Fibroblast of lung (primary cell): ENCODE measurements at regions not wholly inside any gene's neighbourhood (a gene's known extent, or its start where the extent isn't known, plus 50 kb on each side); places are given as distances from the start of the nearest gene placed in this dataset.

Experiments
- DNase-seq, 2 donors: peaks; one replicate each; pipeline versions ENCODE4 v3.0.0 to v3.0.0-alpha.2; 2010; ENCODE audit warnings: low read depth in 2 of 2
- H2AFZ ChIP-seq: 2 replicates; pipeline ENCODE4 v1.5.1; 2012; ENCODE audit warnings: low read length, control low read depth, inconsistent platforms
- H3K27ac ChIP-seq: 2 replicates; pipeline ENCODE4 v1.5.1; 2011; ENCODE audit warnings: low read length, control low read depth; ENCODE audit not compliant: insufficient read depth
- H3K27me3 ChIP-seq: 2 replicates; pipeline ENCODE4 v1.5.1; 2011; ENCODE audit warnings: mild to moderate bottlenecking, low read length; ENCODE audit not compliant: control insufficient read depth, insufficient read depth
- H3K36me3 ChIP-seq: 2 replicates; pipeline ENCODE4 v1.5.1; 2011; ENCODE audit warnings: low read length; ENCODE audit not compliant: control insufficient read depth, insufficient read depth
- H3K4me1 ChIP-seq: 2 replicates; pipeline ENCODE4 v1.5.1; 2011; ENCODE audit warnings: low read length; ENCODE audit not compliant: control insufficient read depth, insufficient read depth; ENCODE audit errors: extremely low read depth
- H3K4me2 ChIP-seq: 2 replicates; pipeline ENCODE4 v1.5.1; 2011; ENCODE audit warnings: low read length, control low read depth; ENCODE audit not compliant: insufficient read depth; ENCODE audit errors: extremely low read depth
- H3K4me3 ChIP-seq, 4 experiments: fragments of 200-600 bp in 1 of 4; sonication (generic) in 1 of 4; replicated peaks in 1 of 4; 2 replicates each; pipeline ENCODE4 v1.5.1; 2011 to 2016; ENCODE audit warnings: low read length in 4 of 4, low read depth in 3 of 4, mild to moderate bottlenecking in 3 of 4, control low read depth in 2 of 4, inconsistent platforms in 1 of 4, mixed read lengths in 1 of 4; ENCODE audit not compliant: insufficient read depth in 1 of 4; ENCODE audit errors: control extremely low read depth in 1 of 4
- H3K79me2 ChIP-seq: 2 replicates; pipeline ENCODE4 v1.5.1; 2012; ENCODE audit warnings: mild to moderate bottlenecking, low read length, inconsistent platforms; ENCODE audit not compliant: control insufficient read depth, insufficient read depth
- H3K9ac ChIP-seq: 2 replicates; pipeline ENCODE4 v1.5.1; 2011; ENCODE audit warnings: mild to moderate bottlenecking, low read length, control low read depth; ENCODE audit not compliant: insufficient read depth
- H3K9me3 ChIP-seq: 2 replicates; pipeline ENCODE4 v1.5.1; 2012; ENCODE audit warnings: low read depth, low read length; ENCODE audit not compliant: control insufficient read depth, insufficient read depth
- H4K20me1 ChIP-seq: 2 replicates; pipeline ENCODE4 v1.5.1; 2011; ENCODE audit warnings: low read length; ENCODE audit not compliant: control insufficient read depth, insufficient read depth; ENCODE audit errors: extremely low read depth
- CTCF ChIP-seq, 2 donors: IDR thresholded peaks in 1 of 2; conservative IDR thresholded peaks in 1 of 2; 1 replicate in 1 of 2; 2 replicates in 1 of 2; pipeline ENCODE4 v1.5.1; 2011 to 2012; ENCODE audit warnings: low read length in 2 of 2, control low read depth in 1 of 2, inconsistent platforms in 1 of 2, low read depth in 1 of 2, mild to moderate bottlenecking in 1 of 2
- EZH2 ChIP-seq: IDR thresholded peaks from 2 replicates; pipeline ENCODE4 v1.5.1; 2012; ENCODE audit warnings: low read length, control low read depth, mild to moderate bottlenecking; ENCODE audit errors: missing control alignments

GRCh38 chr15:93300796-93301195 lies 211.8 kb upstream of the RGMA start:
- no peak overlapping the region for H3K4me2 ChIP-seq
- no peaks in the 10 kb centered on the region for H3K27me3 ChIP-seq
- no peaks in the 10 kb centered on the region for H3K79me2 ChIP-seq
- DNase-seq = no peak
- no peaks in the 10 kb centered on the region for H3K36me3 ChIP-seq
- no peaks in the 10 kb centered on the region for H3K9me3 ChIP-seq
- TF ChIP-seq EZH2 (no peak), CTCF (conservative IDR thresholded peaks at IDR 0.05 in 1 of 2, IDR thresholded peaks at IDR 0.05 in 1 of 2; ENCODE audit: low read depth in 1 of 2, low read length in 2 of 2) (no peak)
- H3K4me3 ChIP-seq = no peak overlapping the region
- H2AFZ ChIP-seq = no peak overlapping the region
- no peaks in the 10 kb centered on the region for H4K20me1 ChIP-seq
- H3K27ac ChIP-seq = no peak overlapping the region
- H3K4me1 ChIP-seq = no peaks in the 10 kb centered on the region
- no peak overlapping the region for H3K9ac ChIP-seq

- Histone ChIP-seq H3K36me3 (no peaks in the 10 kb centered on the region), H3K79me2 (no peaks in the 10 kb centered on the region), H3K4me2 (no peak overlapping the region), H3K9ac (no peak overlapping the region), H3K4me1 (no peaks in the 10 kb centered on the region), H3K9me3 (no peaks in the 10 kb centered on the region), H2AFZ (no peak overlapping the region), H3K27ac (no peak overlapping the region), H3K4me3 (no peak overlapping the region), H4K20me1 (no peaks in the 10 kb centered on the region), H3K27me3 (no peaks in the 10 kb centered on the region)
- TF ChIP-seq CTCF (conservative IDR thresholded peaks at IDR 0.05 in 1 of 2, IDR thresholded peaks at IDR 0.05 in 1 of 2; ENCODE audit: low read depth in 1 of 2, low read length in 2 of 2) (no peak), EZH2 (no peak)
- no peak for DNase-seq
Observed at GRCh38 chr15:93299675-93300074, 210.7 kb upstream of the RGMA start.

- no peaks in the 10 kb centered on the region for H3K9me3 ChIP-seq
- H3K36me3 ChIP-seq = no peaks in the 10 kb centered on the region
- H3K27ac ChIP-seq = no peak overlapping the region
- no peaks in the 10 kb centered on the region for H3K4me1 ChIP-seq
- no peak overlapping the region for H3K4me2 ChIP-seq
- H3K4me3 ChIP-seq = no peak overlapping the region
- H2AFZ ChIP-seq = no peak overlapping the region
- TF ChIP-seq CTCF (conservative IDR thresholded peaks at IDR 0.05 in 1 of 2, IDR thresholded peaks at IDR 0.05 in 1 of 2; ENCODE audit: low read depth in 1 of 2, low read length in 2 of 2) (no peak), EZH2 (no peak)
- no peaks in the 10 kb centered on the region for H3K79me2 ChIP-seq
- H4K20me1 ChIP-seq = no peaks in the 10 kb centered on the region
- no peak overlapping the region for H3K9ac ChIP-seq
- DNase-seq = no peak
- no peaks in the 10 kb centered on the region for H3K27me3 ChIP-seq
Observed at GRCh38 chr15:93298901-93299300, 209.9 kb upstream of the RGMA start.
